Mucosa of descending colon (tissue), 3 donors: ENCODE measurements at regions not wholly inside any gene's neighbourhood (a gene's known extent, or its start where the extent isn't known, plus 50 kb on each side); places are given as distances from the start of the nearest gene placed in this dataset.

Experiments
- ATAC-seq: fragments of 200-7000 bp; cut with Tn5 transposase; one replicate; pipeline ENCODE4 v1.9.1; 2020; ENCODE audit warnings: mild to moderate bottlenecking, moderate library complexity
- DNase-seq, 3 donors: peaks; one replicate each; pipeline ENCODE4 v3.0.0-alpha.2; 2020
- H3K36me3 ChIP-seq: fragments of 200-600 bp; one replicate; pipeline ENCODE4 v1.8.0; 2021; ENCODE audit warnings: low read depth, mild to moderate bottlenecking
- H3K4me1 ChIP-seq: fragments of 200-600 bp; one replicate; pipeline ENCODE4 v1.8.0; 2021; ENCODE audit warnings: low read depth, mild to moderate bottlenecking
- H3K4me3 ChIP-seq: fragments of 200-600 bp; one replicate; pipeline ENCODE4 v1.8.0; 2021; ENCODE audit warnings: mild to moderate bottlenecking
- H3K9me3 ChIP-seq: fragments of 200-600 bp; one replicate; pipeline ENCODE4 v1.8.0; 2021; ENCODE audit warnings: mild to moderate bottlenecking
- intact Hi-C, 2 donors: fragments of 100-400 bp; cut with DNase I in 1 of 2; cut with micrococcal nuclease in 1 of 2; formaldehyde crosslinking; loops; one replicate each; pipeline versions ENCODE4 v1.11.0 to v1.11.1; 2022; cut with DNase I, micrococcal nuclease
- TF ChIP-seq, protein P1 (sequence below): fragments of 200-600 bp; IDR thresholded peaks from one replicate; pipeline ENCODE4 v1.8.0; 2022; ENCODE audit warnings: antibody characterized with exemption, mild to moderate bottlenecking
- donor health status: DM: no; HTN: no; CAD: no; lungs with moderate emphysema.
- donor health status: DM: no; HTN: no; CAD: no.
- donor health status: DM: no; HTN: yes; CAD: no.

DNA sequence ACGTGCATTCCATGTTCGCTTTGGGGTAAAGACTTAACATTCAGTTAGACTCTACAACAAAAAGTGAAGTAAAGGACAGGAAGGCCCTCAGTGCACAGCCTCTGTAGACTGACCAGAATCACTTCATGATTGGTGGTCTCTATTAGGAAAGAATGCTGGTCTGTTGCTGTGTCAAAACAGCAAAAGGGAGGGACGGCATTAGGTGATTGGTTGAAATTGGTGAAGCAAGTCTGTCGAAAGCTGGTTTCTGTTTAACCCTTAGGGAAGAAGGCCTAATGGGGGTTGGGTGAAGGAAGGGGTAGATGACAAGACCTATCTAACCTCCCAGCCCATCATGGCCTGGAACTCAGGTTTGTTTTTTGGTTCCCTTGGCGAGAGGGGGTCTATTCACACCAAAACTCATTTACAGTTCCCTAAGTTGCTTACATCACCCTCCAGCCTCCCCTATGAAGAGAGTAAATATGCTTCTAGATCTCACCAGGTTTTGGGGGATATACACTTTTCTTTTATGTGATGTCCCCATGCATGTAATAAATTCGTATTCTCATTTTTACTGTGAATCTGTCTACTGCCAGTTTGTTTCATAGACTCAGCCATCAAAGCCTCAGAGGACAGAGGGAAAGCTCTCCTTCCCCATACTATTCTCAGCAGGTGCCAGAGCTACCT, 65.6 kb downstream of the TMEM17 start:
- no peak overlapping the region for H3K4me3 ChIP-seq
- no peaks in the 10 kb centered on the region for H3K4me1 ChIP-seq
- H3K9me3 ChIP-seq, result no peaks in the 10 kb centered on the region
- DNase-seq, result no peak
- intact Hi-C loops, result no loop called here
- H3K36me3 ChIP-seq, result no peaks in the 10 kb centered on the region
- no peak for ATAC-seq
- TF ChIP-seq, protein P1, sequence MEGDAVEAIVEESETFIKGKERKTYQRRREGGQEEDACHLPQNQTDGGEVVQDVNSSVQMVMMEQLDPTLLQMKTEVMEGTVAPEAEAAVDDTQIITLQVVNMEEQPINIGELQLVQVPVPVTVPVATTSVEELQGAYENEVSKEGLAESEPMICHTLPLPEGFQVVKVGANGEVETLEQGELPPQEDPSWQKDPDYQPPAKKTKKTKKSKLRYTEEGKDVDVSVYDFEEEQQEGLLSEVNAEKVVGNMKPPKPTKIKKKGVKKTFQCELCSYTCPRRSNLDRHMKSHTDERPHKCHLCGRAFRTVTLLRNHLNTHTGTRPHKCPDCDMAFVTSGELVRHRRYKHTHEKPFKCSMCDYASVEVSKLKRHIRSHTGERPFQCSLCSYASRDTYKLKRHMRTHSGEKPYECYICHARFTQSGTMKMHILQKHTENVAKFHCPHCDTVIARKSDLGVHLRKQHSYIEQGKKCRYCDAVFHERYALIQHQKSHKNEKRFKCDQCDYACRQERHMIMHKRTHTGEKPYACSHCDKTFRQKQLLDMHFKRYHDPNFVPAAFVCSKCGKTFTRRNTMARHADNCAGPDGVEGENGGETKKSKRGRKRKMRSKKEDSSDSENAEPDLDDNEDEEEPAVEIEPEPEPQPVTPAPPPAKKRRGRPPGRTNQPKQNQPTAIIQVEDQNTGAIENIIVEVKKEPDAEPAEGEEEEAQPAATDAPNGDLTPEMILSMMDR, result no peak

DNA sequence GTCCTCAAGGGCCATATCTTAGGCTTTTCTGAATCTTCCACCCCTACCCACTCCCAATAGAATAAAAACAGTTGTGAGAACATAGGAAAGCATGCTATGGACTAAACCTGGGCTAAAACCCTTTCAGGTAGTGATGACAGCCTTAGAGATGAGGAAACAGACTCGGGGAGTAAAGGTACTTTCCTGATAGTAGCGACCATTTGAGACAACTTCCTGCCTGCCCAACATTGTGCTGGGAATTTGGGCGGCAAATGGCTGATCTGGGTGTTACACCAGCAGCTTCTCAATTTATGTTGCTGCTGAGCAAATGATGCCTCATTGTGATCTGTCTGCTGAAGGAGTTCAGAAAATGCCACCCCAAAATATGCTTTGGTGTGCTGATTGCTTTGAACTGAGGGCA, 66.6 kb downstream of the TMEM17 start:
- TF ChIP-seq, protein P1, result no peak
- DNase-seq (no peak), ATAC-seq (no peak)
- Histone ChIP-seq H3K4me3 (no peak overlapping the region), H3K4me1 (no peaks in the 10 kb centered on the region), H3K9me3 (no peaks in the 10 kb centered on the region), H3K36me3 (no peaks in the 10 kb centered on the region)
- intact Hi-C loops, result no loop called here

DNA sequence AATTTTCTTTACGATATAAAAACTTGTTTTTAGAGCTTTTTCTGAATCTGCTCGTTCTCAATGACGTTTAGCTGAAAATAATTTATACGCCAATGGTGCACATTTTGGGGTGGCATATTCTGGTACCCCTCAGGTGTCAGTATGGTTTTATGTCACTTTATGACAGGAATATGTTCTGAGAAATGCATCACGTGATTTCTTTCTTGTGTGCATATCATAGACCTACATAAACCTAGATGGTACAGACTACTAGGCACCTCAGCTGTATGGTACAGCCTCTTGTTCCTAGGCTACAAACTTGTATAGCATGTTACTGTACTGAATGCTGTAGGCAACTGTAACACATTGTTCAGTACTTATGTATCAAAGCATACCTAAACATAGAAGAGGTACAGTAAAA, 68.2 kb downstream of the TMEM17 start:
- no peaks in the 10 kb centered on the region for H3K36me3 ChIP-seq
- DNase-seq (no peak), ATAC-seq (no peak)
- no peaks in the 10 kb centered on the region for H3K4me1 ChIP-seq
- intact Hi-C loops, result no loop called here
- TF ChIP-seq, protein P1, result no peak
- H3K9me3 ChIP-seq, result no peaks in the 10 kb centered on the region
- no peak overlapping the region for H3K4me3 ChIP-seq

GRCh38 chr2:62435720-62436119, 70.3 kb downstream of the TMEM17 start:
- Histone ChIP-seq H3K9me3 (no peaks in the 10 kb centered on the region), H3K4me3 (no peak overlapping the region), H3K36me3 (no peaks in the 10 kb centered on the region), H3K4me1 (no peaks in the 10 kb centered on the region)
- ATAC-seq, result no peak
- DNase-seq, result no peak
- TF ChIP-seq, protein P1, result no peak
- intact Hi-C loops, result no loop called here

GRCh38 chr2:62432407-62432806, 73.6 kb downstream of the TMEM17 start:
- H3K36me3 ChIP-seq, result no peaks in the 10 kb centered on the region
- ATAC-seq (no peak), DNase-seq (no peak)
- no peak overlapping the region for H3K4me3 ChIP-seq
- H3K4me1 ChIP-seq, result no peaks in the 10 kb centered on the region
- H3K9me3 ChIP-seq, result no peaks in the 10 kb centered on the region
- intact Hi-C loops, result no loop called here
- TF ChIP-seq, protein P1, result no peak

DNA sequence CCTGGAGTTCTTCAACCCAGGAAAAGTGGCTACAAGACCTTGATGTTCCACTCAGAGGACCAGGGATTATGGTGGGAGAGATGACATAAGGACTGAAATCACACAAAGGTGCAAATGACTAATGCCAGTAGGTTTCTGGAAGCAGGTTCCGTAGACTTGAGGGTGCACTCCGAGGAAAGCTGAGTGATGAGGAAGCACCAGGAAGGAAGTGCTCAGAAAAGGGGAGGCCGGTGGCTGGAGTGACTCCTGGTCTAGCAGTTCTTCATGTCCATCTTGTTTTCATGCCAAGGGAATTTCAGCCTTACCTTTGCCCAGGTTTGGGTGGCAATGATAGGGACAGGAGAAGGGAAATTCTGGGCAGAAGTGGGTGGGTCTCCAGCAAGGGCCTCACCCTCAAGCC, 74.5 kb downstream of the TMEM17 start:
- intact Hi-C loops, result no loop called here
- no peak overlapping the region for H3K4me3 ChIP-seq
- no peaks in the 10 kb centered on the region for H3K4me1 ChIP-seq
- TF ChIP-seq, protein P1, result no peak
- no peaks in the 10 kb centered on the region for H3K9me3 ChIP-seq
- no peak for ATAC-seq
- no peak for DNase-seq
- H3K36me3 ChIP-seq, result no peaks in the 10 kb centered on the region
